Osteoblast (primary cell): ENCODE measurements at regions not wholly inside any gene's neighbourhood (a gene's known extent, or its start where the extent isn't known, plus 50 kb on each side); places are given as distances from the start of the nearest gene placed in this dataset.

ENCODE experiments used
- DNase-seq: peaks from one replicate; pipeline ENCODE4 v3.0.0; 2011; ENCODE audit warnings: low spot score, mixed read lengths; ENCODE audit not compliant: insufficient read length; ENCODE audit errors: missing footprints
- H2AFZ ChIP-seq: 2 replicates; pipeline ENCODE4 v1.6.0; 2011; ENCODE audit warnings: mild to moderate bottlenecking, low read length
- H3K27ac ChIP-seq: 2 replicates; pipeline ENCODE4 v1.5.1; 2011; ENCODE audit warnings: mild to moderate bottlenecking, low read depth, low read length, moderate library complexity
- H3K27me3 ChIP-seq: 2 replicates; pipeline ENCODE4 v1.6.0; 2012; ENCODE audit warnings: mild to moderate bottlenecking, control low read depth, inconsistent platforms, low read length, moderate library complexity; ENCODE audit not compliant: insufficient read depth
- H3K36me3 ChIP-seq: 2 replicates; pipeline ENCODE4 v1.5.1; 2011; ENCODE audit warnings: mild to moderate bottlenecking, low read length, control low read depth, moderate library complexity; ENCODE audit not compliant: insufficient read depth
- H3K4me1 ChIP-seq: 2 replicates; pipeline ENCODE4 v1.5.1; 2011; ENCODE audit warnings: mild to moderate bottlenecking, low read length, control low read depth, moderate library complexity; ENCODE audit not compliant: insufficient read depth
- H3K4me2 ChIP-seq: 2 replicates; pipeline ENCODE4 v1.6.0; 2011; ENCODE audit warnings: mild to moderate bottlenecking, low read length; ENCODE audit not compliant: insufficient read depth
- H3K4me3 ChIP-seq: fragments of 200-600 bp; sonication (generic); 3 replicates; pipeline ENCODE4 v1.5.1; 2012; ENCODE audit warnings: mild to moderate bottlenecking, low read length, inconsistent platforms; ENCODE audit not compliant: insufficient read depth
- H3K79me2 ChIP-seq: 2 replicates; pipeline ENCODE4 v1.6.0; 2012; ENCODE audit warnings: mild to moderate bottlenecking, low read length, control low read depth, inconsistent platforms; ENCODE audit not compliant: insufficient read depth
- H3K9me3 ChIP-seq: 2 replicates; pipeline ENCODE4 v1.5.1; 2011; ENCODE audit warnings: low read depth, low read length, control low read depth
- H4K20me1 ChIP-seq: 2 replicates; pipeline ENCODE4 v1.6.0; 2012; ENCODE audit warnings: mild to moderate bottlenecking, low read length, control low read depth; ENCODE audit not compliant: insufficient read depth
- TF ChIP-seq, protein P1 (sequence below): IDR thresholded peaks from 2 replicates; pipeline ENCODE4 v1.5.1; 2011; ENCODE audit warnings: mild to moderate bottlenecking, low read depth, low read length, moderate library complexity; ENCODE audit errors: extremely low read depth

DNA sequence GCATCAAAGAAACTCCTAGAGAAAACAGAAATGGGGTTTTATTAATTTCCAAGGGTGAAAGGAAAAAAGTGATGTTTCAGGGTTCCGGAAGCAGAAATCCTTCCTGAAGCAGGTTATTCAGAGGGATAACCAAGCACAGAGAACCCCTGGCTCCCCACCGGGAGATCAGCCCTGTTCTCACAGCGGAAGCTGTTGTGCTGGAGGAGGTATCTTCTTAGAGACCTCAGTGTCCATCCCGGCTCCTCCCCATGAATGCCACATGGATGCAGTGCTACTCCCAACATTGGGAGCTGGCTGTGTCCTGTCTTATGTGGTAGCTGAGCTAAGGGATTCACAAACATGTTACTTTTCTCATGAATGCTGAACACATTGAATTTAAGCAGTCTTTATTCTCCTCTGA lies 80.9 kb upstream of the IRX2 start:
- Histone ChIP-seq H3K9me3 (no peaks in the 10 kb centered on the region), H2AFZ (no peak overlapping the region), H3K4me1 (no peaks in the 10 kb centered on the region), H3K79me2 (no peaks in the 10 kb centered on the region), H3K4me3 (no peak overlapping the region), H4K20me1 (no peaks in the 10 kb centered on the region), H3K36me3 (no peaks in the 10 kb centered on the region), H3K27me3 (no peaks in the 10 kb centered on the region), H3K4me2 (no peak overlapping the region), H3K27ac (no peak overlapping the region)
- DNase-seq = no peak
- TF ChIP-seq, protein P1, sequence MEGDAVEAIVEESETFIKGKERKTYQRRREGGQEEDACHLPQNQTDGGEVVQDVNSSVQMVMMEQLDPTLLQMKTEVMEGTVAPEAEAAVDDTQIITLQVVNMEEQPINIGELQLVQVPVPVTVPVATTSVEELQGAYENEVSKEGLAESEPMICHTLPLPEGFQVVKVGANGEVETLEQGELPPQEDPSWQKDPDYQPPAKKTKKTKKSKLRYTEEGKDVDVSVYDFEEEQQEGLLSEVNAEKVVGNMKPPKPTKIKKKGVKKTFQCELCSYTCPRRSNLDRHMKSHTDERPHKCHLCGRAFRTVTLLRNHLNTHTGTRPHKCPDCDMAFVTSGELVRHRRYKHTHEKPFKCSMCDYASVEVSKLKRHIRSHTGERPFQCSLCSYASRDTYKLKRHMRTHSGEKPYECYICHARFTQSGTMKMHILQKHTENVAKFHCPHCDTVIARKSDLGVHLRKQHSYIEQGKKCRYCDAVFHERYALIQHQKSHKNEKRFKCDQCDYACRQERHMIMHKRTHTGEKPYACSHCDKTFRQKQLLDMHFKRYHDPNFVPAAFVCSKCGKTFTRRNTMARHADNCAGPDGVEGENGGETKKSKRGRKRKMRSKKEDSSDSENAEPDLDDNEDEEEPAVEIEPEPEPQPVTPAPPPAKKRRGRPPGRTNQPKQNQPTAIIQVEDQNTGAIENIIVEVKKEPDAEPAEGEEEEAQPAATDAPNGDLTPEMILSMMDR = no peak

DNA sequence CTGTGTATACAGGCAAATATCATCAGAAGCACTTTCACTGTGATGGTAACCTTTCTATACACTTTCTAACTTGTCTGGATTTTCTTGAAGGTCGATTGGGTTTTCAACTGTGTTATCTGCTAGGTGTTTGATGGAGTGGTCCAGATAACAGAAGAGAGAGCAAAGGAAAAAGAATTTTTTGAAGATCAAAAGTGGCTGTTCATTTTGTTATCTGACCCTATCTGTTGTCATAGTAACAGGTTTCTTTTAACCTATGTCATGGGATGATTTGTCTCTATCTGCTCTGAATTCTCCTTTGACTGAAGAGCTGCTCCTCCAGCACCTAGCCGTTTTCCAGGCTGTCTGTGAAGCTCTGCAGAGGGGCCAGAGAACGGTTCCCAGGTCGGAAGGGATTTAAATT lies 77.8 kb upstream of the IRX2 start:
- Histone ChIP-seq H3K4me1 (no peaks in the 10 kb centered on the region), H3K27ac (no peak overlapping the region), H3K4me2 (no peak overlapping the region), H3K4me3 (no peak overlapping the region), H3K9me3 (no peaks in the 10 kb centered on the region), H3K79me2 (no peaks in the 10 kb centered on the region), H3K27me3 (no peaks in the 10 kb centered on the region), H2AFZ (no peak overlapping the region), H4K20me1 (no peaks in the 10 kb centered on the region), H3K36me3 (no peaks in the 10 kb centered on the region)
- TF ChIP-seq, protein P1 = no peak
- no peak for DNase-seq

DNA sequence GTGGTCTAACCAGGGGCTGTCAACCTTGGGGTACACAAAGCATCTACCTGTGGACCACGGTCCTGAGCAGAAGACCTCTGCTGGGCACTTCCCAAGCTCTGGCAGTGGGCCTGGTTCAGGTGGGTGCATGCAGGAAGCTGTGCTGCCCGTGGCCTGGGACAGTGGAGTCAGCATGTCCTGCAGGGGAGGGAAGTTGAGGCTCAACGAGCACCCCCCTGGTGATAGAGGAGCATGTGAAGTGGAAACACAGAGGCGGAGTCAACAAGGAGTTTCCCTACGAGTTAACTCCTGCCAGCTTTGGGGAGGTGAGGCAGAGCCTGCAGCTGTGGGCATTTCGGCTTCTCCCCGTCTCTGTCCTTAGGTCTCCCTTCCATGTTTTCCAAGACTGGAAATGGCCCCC lies 67.5 kb upstream of the IRX2 start:
- no peak overlapping the region for H3K4me2 ChIP-seq
- no peak overlapping the region for H3K4me3 ChIP-seq
- no peaks in the 10 kb centered on the region for H3K36me3 ChIP-seq
- H3K4me1 ChIP-seq = no peaks in the 10 kb centered on the region
- TF ChIP-seq, protein P1 = no peak
- no peaks in the 10 kb centered on the region for H3K9me3 ChIP-seq
- H2AFZ ChIP-seq = no peak overlapping the region
- H3K27me3 ChIP-seq = no peaks in the 10 kb centered on the region
- no peak overlapping the region for H3K27ac ChIP-seq
- H4K20me1 ChIP-seq = no peaks in the 10 kb centered on the region
- no peak for DNase-seq
- no peaks in the 10 kb centered on the region for H3K79me2 ChIP-seq

DNA sequence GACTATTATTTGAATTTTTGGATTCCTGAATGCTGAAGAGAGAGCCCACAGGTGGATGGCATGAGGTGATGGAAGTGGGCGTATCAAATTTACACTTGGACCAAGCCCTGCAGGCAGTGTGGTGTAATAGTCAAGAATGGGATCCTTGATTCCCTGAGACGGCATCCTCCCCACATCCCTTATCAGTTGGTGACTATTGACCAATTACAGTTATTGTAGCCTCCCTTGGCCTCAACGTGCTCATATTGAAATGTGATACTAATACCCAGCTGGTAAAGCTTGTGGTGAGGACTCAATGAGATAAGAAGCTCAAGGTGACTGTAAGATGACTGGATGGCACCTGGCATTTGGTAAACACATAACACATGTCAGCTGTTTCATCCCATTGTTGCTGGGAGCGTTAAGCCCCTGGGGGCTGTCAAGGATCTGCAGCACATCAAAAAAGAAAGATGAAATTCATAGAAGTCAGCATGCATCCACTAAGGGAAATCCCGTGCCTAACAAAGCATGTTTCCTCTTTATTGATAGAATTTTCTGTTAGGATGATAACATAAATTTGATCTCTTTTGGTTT lies 65.6 kb upstream of the IRX2 start:
- no peak overlapping the region for H3K4me2 ChIP-seq

More for the DNA sequence above, 65.6 kb upstream of the IRX2 start:
- H3K27me3 ChIP-seq = no peaks in the 10 kb centered on the region
- no peak overlapping the region for H3K4me3 ChIP-seq
- no peak overlapping the region for H3K27ac ChIP-seq
- no peaks in the 10 kb centered on the region for H3K79me2 ChIP-seq
- H4K20me1 ChIP-seq = no peaks in the 10 kb centered on the region
- no peaks in the 10 kb centered on the region for H3K4me1 ChIP-seq
- TF ChIP-seq, protein P1 = no peak
- no peaks in the 10 kb centered on the region for H3K36me3 ChIP-seq
- H3K9me3 ChIP-seq = no peaks in the 10 kb centered on the region
- H2AFZ ChIP-seq = no peak overlapping the region
- DNase-seq = no peak
